ENCODE measurements at regions not wholly inside any gene's neighbourhood (a gene's known extent, or its start where the extent isn't known, plus 50 kb on each side); places are given as distances from the start of the nearest gene placed in this dataset.

GRCh38 chr6:144739873-144740272 lies 454.7 kb downstream of the UTRN start:
- no peak for DNase-seq

- no peak for DNase-seq
Observed at GRCh38 chr6:144741659-144742058, 456.5 kb downstream of the UTRN start.

GRCh38 chr6:144742779-144743178 lies 457.6 kb downstream of the UTRN start:
- no peak for DNase-seq

DNA sequence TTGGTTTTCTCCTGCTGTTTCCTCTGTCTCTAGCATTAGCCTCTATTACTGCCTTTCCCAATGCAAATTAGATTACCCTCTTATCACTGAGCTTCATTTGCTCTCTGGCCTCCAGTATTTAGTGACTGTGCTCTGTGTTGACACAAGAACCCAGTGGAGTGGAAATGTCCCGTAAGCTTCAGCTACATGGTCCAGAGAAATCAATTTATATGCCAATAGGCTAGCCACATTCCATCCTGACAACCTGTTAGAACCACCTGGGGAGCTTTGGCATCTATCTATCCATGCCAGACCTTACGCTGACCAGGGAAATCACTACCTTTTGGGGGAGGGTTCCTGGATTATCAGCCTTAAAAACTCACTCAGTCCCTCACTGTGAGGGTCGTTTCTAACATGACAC lies 459.6 kb downstream of the UTRN start:
- DNase-seq, result no peak

DNA sequence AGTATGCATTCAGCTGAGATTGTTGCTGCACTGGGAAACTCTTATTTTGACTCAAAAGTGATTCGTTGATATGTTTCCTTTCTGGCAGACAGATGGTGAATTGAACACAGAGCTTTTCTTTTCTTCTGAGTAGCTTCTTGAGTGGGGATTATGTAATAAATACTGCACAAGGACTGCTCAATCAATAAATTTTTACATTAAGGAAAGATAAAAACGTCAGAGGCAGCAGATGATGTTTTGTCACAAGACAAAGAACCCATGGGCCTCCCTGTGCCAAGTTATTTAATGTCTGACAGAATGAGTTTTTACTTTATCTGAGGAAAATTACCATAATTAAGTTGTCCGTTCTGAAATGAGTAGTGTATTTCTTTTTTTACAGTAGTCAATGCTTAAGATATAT lies 460.3 kb downstream of the UTRN start:
- DNase-seq, result no peak

DNA sequence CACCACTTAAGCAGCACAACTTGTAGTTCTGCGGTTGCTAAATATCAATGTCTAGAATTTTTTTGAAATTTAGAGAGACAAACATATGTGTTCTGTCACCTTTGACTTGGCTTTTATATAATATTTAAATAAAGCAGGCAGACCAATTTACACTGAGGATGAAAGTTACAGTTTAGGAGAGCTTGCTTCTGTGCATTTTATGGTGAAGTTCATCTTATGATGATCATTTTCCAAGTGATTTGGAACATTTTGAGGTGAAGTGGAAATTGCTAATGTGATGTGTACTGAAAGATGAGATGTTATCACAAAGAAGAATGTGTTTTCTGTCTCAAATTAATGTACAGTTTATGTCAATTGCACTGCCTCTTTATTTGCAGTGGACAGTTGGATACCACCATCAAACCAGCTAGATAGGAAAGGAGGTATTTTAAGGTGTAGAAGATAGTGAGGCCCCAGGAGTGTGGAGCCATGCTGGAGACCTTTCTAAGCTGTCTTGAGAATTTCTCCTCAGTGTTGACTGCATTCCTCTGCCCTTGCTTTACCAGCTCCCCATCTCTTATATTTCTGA lies 461.9 kb downstream of the UTRN start:
- DNase-seq, result no peak

DNA sequence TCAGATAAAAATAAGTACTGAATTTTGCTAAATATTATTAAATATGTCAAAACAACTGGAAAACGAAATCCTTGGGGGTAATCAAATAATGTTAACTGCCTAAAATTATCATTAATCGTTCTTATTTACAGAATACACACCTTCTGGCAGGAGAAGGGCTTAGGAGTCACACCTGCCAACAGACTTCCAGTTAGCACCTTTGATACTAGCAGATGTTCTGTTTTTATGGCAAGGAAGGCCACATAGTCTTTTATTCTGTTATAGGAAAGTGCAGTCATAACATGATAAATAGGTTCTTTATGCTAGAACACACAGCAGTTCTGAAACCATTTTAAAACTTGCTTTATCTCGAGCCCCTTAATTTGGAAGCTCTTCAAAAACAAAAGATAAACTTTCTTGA lies 464.1 kb downstream of the UTRN start:
- DNase-seq, result peak; percentile 62 to 72

- DNase-seq, result no peak
Observed at GRCh38 chr6:144753023-144753705, 468.0 kb downstream of the UTRN start.

DNA sequence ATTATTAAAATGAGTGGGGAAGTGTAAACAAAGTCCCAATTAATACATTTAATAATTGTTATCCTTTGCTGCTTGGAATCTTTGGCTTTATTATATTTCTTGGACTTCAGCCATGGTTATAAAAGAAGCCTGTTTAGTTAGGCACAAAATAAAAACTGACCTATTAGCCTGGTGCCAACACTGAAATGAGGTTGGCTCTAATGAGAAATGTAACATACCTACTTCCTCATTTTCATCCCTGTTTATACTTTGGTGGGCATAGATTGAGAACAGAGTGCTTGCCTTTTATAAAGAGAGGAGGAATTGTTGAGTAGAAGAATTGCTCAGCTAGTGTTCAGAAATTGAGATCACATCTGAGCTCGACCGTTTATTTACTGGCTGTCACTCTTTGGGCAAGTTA lies 471.3 kb downstream of the UTRN start:
- DNase-seq, result no peak

- DNase-seq, result no peak
Observed at GRCh38 chr6:144757299-144757698, 472.2 kb downstream of the UTRN start.

GRCh38 chr6:144757730-144758129 lies 472.6 kb downstream of the UTRN start:
- no peak for DNase-seq

DNA sequence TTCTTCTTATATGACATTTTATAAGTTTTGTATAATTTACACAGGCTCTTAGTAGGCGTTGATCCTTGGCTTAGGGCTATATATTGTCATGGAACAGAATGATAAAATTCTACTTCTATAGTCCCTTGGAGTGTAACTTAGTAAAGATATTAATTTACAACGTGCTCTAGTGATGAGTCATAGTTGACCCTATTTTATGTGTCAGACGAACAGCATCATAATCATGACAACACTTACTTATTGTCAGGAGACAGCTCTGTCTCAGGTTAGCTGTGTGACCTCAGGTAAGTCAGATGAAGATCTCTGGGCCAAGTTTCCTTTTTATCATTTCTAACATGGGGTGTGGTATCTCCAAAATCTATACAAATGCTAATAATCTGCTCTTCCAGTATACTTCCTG lies 473.5 kb downstream of the UTRN start:
- DNase-seq, result no peak

DNA sequence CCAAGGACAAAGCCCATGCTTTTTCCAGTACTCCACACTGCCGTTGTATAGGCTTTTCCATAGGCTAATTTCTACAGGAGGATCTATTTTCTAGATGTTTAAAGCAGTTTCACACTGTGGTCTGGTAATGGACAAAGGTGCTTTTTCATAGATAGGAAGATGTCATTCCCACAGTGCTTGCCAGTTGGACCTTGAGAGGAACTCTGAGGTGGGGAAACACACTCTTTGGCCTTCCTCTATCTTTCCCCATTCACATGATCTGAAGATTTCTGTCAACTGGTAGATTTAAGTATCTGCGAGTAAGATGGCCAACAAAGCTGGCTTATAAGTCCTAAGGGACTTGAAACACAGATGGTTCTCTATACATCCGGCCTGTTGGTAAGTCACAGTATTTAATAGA lies 477.3 kb downstream of the UTRN start:
- DNase-seq, result no peak

GRCh38 chr6:144767051-144767450 lies 481.9 kb downstream of the UTRN start:
- no peak for DNase-seq

DNA sequence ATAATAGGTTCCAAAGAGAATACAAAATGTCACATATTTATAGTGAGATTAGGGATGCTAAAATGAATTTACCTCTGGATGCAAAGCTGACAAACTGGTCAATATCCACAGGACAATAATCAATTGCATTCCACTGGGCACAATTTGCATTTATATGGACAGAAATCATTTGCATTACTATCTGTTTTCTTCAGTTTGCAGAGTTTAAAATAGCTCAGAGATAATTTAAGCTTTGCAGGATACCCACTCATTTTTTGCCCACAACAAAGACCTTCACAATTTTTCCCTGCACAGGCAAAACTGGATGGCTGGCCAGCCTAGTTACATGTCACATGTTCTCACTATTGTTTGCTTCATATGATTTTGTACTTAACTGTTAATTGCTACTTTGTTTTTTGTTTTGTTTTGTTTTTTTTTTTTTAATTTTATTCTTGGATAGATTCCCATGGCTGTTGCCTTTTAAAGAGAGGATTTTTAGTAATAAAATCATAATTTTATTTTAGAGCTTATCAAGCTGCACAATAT lies 483.5 kb downstream of the UTRN start:
- DNase-seq, result no peak

DNA sequence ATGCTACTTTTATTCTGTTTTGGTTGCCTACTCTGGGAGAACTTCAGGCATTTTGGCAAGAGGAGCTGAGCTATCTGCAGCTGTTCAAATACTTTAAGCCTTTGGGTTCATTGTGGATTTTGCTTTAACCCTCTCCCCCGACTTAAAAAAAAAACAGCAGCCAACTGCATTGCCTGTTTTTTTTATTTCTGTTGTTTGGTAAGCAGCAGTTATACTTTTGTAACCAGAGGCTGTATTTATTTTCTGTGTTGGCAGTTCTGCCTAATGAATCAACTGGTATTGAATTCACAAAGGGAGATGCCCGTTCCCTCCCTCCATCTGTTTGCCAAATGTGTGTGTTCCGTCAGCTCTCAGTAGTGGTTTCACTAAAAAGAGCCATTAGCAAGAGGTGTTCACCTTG lies 484.0 kb downstream of the UTRN start:
- peak in 1 of 2 experiments; percentile 8 for DNase-seq

DNA sequence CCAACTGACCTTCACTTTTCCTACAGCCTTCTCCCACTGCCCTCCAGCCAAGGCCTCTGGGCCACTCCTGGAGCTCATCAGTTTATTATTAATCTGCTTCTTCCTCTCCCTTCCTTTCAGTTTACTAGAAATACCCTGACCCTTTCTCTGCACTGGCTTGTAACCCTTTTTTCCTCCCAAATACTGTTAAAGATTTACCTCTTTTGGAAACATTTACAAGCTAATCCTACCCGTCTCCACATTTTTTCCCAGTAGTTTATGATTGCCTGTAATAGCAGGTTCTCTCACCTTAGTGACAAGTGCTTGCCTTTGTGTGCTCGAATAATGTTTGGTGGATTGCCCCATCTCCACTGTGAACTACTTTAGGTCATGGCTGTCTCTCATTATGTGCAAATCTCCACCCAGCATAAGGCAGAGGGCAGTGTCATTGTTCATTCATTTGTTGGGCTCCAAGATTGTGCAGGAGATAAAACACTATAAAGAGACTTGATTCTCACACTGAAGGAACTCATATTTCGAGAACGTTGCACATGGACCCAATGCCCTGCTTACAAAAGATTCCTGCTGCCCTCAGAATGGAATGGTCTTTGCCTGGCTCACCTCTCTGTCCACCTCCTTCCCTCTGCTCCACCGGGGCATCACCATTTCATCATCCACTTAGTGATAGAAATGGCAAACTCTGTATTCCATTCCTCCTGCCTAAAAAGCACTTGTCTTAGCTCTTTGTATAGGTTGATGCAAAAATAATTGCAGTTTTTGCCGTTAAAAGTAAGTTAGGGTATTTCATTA lies 491.1 kb downstream of the UTRN start:
- no peak for DNase-seq

DNA sequence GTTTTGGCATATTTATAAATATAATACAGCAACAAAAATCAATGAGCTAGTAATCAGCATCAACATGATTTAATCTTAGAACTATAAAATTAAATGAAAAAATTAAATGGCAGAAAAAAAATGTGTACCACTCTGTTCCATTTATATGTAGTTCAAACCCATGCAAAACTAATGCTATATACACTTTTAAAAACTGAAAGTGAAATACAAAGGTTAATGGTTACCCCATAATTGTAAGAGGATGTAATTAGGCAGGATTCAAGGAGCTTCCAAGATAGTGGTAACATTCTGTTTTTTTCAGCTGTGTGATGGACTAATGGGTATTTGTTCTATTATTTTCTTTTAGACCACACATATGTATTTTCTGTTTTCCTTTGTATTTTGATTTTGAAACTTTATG lies 492.1 kb downstream of the UTRN start:
- DNase-seq, result no peak

DNA sequence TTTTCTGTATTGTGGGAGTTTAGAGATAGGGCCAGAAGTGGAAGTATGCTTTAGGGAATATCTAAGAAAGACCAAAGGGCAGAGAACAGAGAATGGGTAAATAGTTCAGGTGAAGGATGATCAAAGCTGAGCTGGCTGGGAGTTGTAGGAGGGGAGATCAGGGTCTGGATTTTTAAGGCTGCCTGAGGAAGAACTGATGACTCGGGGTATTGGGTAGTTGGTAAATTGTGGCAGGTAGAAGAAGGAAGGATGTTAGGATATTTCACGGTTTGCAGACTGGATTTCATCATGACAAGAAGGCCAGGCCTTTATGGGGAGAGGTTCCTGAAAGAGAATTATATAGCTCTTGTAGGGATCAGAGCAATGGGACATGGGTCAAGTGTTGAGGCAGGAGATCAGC lies 492.9 kb downstream of the UTRN start:
- no peak for DNase-seq

GRCh38 chr6:144778773-144779492 lies 493.8 kb downstream of the UTRN start:
- DNase-seq, result no peak

DNA sequence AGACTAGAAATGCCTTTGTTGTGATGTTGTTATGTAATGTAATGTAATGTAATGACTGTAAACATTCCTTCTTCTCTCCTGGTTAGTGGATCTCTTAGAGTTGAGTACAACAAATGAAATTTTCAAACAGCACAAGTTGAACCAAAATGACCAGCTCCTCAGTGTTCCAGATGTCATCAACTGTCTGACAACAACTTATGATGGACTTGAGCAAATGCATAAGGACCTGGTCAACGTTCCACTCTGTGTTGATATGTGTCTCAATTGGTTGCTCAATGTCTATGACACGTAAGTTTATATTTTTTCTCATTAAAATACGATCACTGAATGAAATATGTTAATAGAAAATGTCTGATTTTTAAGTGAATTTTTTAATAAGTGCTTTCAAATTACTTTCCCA lies 496.7 kb downstream of the UTRN start:
- DNase-seq, result no peak

DNA sequence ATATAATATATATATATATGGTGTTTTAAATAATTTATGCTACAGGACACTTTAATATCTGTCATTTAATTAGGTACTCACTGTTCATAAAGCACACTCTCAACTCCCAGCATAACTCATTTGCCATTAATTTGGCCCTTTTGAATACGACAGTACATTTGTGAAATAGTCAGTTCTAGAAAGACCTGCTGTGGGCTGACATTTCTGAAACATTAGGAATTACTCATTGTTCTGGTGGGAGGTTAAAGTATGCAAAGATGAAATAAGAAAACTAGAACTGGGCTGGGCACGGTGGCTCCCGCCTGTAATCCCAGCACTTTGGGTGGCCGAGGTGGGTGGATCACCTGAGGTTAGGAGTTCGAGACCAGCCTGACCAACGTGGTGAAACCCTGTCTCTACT lies 497.5 kb downstream of the UTRN start:
- no peak for DNase-seq

DNA sequence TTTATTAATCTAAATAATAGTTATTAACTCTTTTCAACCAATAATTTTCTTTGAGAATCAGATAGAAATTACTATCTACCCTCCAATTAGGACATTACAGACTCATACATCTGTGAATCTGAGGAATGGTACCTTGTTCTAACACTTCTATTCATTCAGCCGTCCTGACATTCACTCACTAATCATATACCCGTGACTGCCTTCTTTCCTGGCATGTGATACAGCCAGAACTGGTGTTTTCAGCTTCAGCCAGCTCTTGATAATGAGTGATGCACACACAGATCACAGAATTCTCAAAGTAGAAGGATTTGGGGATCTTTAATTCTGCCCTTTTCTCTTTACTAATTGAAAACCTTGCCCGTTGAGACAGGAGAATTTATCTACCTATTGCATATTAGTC lies 499.9 kb downstream of the UTRN start:
- no peak for DNase-seq

Measured in NCI-H1930 (cell line).